NCI-H187 treated with DMSO at 0.1 percent for 48 hours (cell line): ENCODE measurements at regions not wholly inside any gene's neighbourhood (a gene's known extent, or its start where the extent isn't known, plus 50 kb on each side); places are given as distances from the start of the nearest gene placed in this dataset.
"Not testable (repeated sequence)": the region's sequence is repeated elsewhere in the genome, so short reads cannot be mapped to it uniquely, and the experiment has no call there.

Experiments used
- DNase-seq: peaks from one replicate; lab custom pipeline; 2025; lab: John Stamatoyannopoulos, UW

DNA sequence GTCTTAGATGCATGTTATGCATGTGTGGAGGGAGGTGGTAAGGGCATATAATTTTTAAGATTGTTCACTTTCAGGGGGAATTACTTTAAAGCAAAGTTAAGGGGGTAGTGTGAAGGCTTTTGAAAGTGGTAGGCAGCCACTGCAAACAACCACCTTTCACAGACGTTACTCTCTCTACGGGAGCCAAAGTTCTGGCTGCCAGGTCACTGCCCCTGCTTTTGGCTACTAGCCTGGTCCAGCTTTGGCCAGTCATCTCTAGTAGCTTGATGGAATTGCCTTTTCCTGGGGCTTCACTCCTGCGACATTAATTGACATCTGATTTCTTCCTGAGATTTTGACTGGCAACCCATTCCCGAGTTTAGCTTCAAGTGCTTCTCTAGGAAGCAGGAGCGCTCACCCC lies 397.5 kb downstream of the CDH11 start:
- no peak for DNase-seq

DNA sequence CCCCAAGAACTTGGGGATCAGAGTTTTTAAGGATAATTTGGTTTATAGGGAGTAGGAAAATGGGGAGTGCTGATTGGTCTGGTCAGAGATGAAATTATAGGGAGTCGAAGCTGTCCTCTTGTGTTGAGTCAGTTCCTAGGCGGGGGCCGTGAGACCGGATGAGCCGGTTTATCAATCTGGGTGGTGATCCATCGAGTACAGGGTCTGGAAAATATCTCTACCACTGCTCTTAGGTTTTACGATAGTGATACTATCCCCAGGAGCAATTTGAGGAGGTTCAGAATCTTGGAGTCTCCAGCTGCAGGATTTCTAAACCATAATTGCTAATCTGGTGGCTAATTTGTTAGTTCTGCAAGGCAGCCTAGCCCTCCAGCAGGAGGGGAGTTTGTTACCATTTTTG lies 403.4 kb downstream of the CDH11 start:
- no peak for DNase-seq

DNA sequence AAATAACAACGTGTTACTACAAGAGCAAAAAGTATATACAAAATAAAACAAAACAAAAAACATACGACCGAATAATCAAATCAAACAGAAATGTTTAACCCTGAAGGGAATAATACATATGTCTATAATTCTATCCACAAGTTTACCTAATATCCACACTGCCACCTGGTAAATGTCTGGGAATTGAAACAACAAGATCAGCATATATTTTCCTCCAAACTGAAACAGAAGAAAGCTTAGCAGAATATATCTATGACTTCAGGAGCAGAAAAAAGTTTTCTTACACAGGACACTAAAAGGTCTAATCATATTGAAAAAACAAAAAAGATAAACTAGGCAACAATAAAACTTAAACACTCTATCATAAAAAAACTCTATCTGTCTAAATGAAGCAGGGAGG lies 404.0 kb downstream of the CDH11 start:
- no peak for DNase-seq

DNA sequence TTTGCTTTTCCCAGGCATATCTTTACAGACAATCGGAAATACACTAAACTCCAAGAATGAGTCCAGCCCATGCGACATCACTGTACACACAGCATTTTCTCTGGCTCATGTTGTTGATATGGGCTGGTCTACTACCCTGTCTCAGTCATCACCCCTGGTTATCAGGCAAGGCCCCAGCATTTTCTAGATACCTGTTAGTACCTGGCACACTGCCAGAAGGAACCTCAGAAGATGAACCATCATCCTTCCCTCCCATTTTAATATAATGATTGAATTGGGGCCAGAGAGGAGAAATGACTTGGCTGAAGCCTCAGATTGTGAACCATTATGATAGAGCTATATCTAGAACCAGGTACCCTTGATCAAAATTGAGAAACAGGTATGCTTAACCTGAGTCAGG lies 406.2 kb downstream of the CDH11 start:
- no peak for DNase-seq

DNA sequence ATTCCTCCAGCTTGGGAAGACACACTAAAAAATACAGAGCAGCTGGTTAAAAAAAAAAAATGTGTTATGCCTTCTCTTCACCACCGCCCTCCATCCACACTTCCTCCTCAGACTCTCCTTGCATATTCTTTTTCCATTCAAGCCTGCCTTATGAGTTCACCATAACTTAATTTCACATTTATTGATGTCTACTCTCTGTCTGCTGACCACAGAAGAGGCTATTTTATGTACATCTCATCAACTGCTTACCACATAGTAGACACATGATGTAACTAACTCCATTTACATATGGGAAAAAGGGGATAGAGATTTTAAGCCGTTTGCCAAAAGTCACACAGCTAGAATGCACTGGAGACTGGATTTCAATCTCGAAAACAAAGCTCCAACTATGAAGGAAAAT lies 409.8 kb downstream of the CDH11 start:
- DNase-seq: no peak

DNA sequence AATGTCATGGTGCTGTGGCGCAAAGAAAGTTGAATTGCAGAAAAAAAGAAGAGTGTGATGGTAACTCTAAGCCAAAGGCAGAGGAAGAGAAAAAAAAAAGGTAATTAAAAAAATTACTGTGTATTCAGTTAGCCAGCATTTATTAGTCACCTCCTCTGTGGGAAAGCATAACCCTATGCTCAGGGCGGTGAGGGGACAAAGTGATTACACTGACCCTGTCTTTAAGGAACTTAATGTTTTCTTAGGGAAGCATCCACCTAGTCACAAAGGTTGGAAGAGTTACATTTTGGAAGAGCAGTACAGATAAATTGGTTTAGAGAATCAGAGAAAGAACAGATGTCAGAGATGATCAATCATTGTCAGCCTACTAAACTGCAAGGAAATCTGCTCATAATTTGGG lies 410.3 kb downstream of the CDH11 start:
- no peak for DNase-seq

DNA sequence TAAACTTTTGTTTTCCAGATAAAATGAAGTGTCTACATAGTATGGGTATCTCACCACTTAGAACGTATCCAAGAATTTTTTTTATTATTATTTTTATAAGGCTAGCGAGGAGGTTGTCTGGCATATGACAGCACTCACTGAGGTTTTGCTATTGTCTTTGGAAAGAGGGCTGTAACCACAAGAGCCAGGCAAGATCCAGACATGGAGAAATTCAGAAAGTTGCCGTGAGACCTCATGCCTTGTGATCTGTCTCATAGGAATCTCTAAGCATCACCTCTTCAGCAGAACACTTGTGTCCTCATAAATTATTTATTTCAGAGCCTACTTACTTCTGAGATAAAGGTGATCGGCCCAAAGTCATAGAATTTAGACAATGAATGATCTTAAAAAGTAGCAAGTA lies 410.8 kb downstream of the CDH11 start:
- DNase-seq: no peak

DNA sequence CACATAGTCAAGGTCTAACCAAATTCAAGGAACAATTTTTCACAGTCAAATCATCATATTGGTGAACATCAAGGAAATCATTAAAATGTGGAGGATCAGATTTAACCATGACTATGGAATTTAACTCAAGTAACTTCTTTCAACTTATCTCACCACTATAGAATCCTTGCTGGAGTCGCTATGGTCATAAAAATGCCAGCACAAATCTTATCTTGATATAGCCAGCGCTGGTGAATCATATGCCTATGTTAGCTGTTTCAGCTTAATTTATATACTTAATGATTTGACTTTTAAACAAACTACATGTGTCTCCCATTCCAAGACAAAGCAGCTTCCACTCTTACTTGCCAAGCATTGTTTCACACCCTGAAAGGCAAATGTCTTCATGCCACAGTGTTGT lies 416.4 kb downstream of the CDH11 start:
- DNase-seq: no peak

DNA sequence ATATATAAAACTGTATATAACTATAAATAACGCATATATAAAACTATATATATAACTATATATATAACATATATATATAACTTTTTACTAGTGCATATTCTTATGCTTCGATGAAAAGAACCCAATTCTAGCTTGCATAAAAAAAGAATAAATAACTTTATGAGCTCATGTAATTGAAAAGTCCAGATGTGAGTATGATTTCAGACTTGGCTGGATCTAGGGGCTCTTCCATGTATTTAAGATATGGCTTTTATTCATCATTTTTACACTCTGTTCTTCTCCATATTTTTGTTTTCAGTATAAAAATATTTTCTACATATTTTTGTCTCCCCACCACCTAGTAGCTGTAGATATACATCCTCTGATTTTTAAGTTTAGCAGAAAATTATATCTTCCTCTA lies 417.5 kb downstream of the CDH11 start:
- DNase-seq: no peak

DNA sequence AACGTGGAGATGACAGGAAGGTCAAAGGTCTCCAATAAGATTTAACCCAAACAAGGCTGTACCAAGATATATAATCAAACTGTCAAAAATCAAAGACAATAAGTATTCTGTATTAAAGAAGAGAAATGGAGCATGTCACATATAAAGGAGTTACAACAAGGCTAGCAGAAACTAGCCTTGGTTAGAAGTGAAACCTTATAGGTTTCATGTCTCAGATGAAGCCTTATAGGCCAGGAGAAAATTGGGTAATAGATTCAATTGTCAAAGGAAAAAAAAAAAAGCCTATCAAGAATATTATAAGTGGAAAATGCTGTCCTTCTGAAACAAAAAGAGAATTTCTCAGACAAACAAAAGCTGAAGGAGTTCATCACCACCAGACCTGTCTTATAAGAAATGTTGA lies 419.4 kb downstream of the CDH11 start:
- no peak for DNase-seq

DNA sequence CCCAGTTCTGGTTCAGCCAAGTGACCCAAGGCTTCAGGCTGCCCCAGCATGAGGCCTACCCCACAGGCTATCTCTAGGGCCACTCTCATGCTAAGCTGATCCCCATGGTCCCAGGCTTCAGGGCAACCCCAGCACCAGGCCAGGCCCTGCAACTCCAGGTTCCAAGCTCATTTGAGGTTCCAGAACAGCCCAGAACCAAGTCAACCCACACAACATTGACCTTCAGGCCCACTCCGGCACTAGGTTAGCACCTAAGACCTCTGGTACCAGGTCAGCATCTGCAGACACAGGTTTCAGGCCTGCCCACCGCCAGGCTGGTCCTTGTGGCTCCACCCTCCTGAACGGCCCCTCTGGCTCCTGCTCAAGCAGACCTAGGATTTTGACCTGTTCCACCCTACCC lies 421.2 kb downstream of the CDH11 start:
- DNase-seq: no peak

DNA sequence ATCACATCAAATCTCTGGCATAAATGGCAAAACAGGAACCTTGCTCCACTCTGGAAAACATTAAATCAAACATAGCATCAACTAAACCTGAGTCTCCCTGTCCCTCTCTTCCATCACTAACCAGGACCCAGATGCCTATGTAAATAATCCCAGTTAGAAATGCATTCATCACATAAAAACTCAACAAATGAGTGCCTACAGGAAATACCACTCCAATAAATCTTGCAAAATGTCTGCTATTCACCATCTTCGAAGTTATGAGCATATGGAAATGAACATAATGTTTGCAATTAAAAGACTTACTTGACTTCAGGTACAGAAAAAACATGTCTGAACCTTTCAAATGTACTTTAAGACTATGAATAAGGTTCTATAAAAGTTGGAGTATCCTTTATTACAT lies 425.0 kb downstream of the CDH11 start:
- no peak for DNase-seq

DNA sequence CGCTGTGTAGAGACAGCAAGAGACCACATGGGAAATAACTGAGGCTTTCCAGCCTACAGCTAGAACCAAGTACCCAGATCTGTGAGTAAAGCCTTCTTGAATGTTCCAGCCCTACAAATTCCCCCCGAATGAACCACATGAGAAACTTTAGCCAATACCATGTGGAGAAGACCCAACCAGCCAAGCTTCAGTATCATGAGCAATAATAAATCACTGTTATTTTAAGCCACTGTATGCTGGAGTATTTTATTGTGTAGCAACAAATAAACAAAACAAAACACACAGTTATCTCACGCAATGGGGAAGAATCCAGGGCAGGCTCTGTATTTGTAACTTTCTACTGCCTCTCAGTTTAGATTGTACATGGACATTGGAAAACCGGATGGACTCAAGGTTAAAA lies 426.2 kb downstream of the CDH11 start:
- DNase-seq: no peak

DNA sequence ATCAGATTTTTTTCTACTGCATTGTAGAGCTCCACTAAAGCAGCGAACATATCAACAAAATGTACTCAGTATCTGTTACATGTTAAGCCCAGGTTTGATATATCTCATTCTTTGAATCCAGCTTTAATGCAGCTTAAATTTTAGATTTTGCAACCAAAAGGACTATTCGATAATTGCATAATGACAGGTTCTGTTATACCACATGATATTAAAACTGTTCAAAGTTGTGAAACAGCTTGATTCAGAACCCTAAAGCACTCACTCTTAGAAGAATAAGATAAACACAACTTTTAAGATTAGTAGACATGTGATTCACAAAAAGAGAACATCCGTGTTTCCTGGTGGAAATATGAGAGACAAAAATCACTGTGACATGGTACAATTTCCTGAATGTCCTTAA lies 427.9 kb downstream of the CDH11 start:
- DNase-seq: no peak

DNA sequence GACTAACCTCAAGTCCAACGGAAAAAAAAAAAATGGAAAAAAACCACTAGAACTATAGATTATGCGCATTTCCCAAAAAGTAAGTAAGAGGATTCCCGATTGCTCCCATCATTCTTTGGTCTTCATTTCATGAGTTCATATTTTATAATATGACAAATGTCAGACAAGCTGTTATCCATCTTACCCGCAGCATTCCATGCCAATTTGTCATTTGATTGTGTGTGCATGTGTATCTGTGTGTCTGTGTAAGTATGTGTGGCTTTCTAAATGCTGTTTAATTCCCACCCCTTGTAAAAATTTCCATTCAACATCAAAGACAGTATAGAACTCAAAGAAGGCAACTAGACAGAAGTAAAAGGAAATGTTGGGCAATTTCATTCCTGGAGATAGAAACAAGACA lies 434.1 kb downstream of the CDH11 start:
- DNase-seq: no peak

DNA sequence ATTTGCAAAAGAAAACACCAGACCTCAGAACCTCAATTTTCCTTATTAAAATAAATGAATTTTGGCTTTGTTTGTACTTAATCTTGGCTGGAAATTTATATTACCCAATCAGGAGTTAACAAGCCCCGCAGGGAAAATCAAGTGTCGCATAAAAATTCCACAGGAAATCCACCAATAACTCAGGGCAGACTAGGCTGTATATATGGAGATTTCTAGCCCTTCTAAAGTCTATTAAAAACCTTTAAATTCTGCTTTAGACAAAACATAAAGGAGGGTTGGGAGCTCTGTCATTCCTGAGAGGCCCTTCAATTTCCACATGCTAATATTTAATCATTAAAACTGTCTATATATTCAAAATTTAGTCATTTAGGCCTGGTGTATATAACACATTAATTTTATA lies 434.7 kb downstream of the CDH11 start:
- DNase-seq: no peak

DNA sequence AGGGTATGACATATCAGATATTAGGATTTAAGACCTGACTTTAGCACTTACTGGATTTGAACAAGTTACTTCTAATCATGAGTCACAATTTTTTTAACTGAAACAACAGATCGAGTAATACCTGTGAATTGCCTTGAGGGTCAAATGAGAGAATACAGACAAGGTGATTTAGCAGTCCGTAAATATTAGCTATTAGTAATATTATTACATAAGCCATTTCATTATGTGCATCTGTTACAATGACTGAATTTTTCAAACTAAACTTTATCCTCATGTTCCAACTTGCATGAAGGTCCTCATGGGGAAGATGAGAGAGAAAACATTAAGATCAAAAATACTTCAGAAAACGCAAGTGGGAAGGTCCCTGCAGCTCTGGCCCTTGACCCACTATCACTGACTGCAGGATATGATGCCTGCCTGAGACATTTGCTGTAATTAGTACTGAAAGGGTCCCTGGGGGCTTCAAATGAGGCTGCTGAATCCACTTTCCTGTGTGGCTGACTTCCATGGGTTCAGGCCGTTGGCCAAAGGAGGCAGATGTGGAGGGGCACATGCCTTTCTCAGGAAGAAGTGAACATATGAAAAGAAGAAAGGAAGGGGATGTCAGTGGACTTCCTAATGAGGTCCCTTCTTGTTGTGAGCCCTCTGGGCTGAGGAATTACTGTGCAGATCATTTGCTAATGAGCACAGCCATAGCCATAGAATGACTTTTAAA lies 441.7 kb downstream of the CDH11 start:
- no peak for DNase-seq

DNA sequence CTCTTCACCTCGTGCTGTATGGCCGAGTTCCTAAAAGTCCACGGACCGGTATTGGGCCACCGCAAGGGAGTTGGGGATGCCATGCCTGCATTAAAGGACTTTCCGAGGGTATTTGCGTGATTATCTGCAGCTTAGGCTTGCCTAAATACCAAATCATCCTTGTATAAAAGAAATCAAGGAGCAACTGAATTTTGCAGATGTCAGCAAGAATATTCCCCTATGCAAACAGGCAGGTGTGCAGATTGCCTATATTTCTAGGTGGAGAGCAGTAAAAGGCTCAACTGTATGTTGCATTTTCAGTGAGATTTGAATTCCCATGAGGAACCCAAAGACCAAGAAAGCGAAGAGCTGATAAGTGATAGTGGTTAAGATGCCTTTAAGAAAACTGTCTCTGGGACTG lies 452.3 kb downstream of the CDH11 start:
- DNase-seq: no peak

DNA sequence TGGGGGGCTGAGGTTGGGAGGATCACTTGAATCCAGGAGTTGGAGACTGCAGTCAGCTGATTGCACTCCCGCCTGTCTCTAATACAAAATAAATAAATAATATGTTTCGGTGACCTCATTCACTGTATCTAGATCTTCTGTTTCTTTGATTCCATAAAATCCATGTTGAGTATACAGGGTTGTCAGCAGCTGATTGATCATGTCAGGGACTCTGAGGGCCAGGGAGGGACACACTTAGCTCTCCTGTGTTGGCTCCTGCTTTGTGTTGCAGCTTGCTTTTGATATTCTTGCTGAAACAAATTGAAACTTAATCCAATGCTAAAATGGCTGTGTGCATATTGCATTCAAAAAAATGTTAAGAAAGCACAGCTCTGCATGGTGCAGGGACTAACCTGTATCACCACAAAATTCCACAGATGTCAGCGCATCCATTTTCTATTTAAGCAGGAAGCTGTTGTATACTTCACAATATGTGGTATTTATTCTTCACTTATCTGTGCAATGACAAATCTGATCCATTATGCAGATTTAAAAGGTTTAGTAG lies 454.5 kb downstream of the CDH11 start:
- no peak for DNase-seq

DNA sequence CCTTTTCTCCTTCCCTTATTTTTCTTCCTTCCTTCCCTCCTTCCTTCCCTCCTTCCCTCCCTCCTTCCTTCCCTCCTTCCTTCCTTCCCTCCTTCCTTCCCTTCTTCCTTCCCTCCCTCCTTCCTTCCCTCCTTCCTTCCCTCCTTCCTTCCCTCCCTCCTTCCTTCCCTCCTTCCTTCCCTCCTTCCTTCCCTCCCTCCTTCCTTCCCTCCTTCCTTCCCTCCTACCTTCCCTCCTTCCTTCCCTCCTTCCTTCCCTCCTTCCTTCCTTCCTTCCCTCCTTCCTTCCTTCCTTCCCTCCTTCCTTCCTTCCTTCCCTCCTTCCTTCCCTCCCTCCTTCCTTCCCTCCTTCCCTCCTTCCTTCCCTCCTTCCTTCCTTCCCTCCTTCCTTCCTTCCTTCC lies 459.6 kb downstream of the CDH11 start:
- not testable (repeated sequence) for DNase-seq

DNA sequence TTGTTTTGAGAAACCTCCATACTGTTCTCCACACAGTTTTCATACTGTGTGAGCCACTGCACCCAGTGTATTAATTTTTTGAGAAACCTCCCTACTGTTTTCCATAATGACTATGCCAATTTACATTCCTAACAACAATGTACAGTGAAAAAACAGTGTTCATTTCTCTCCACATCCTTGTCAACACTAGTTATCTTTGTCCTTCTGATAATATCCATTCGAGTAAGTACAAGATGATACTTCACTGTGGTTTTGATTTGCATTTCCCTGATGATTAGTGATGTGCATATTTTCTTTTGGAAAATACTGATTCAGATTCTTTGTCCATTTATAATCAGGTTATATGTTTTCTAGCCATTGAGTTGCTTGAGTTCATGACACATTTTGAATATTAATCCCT lies 462.0 kb downstream of the CDH11 start:
- DNase-seq: no peak

DNA sequence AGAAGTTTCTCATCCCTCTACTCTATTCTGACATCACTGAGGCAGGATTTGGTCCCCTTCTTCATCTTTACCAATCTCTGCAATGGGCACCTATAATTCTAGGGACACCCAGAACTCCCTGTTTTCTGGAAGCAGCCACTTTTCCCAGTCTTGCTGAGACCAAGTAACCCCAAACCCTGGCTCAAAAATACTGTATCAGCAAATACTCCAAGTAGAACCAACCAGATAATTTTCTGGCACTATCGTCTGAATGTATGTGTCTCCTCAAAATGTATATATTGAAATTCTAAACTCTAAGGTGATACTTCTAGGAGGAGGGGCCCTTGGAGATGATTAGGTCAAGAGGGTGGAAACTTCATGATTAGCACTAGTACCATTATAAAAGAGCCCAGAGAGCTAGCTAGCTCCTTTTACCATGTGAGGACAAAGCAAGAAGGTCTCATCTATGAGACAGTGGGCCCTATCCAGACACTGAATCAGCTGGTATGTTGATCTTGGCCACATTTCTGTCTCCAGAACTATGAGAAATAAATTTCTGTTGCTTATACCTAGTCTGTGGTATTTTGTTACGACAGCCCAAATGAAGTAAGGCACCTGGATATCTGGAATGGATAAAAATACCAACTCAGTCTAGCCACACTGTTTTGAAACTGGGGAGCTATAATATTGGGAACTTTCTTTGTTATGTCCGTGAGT lies 464.4 kb downstream of the CDH11 start:
- DNase-seq: no peak

DNA sequence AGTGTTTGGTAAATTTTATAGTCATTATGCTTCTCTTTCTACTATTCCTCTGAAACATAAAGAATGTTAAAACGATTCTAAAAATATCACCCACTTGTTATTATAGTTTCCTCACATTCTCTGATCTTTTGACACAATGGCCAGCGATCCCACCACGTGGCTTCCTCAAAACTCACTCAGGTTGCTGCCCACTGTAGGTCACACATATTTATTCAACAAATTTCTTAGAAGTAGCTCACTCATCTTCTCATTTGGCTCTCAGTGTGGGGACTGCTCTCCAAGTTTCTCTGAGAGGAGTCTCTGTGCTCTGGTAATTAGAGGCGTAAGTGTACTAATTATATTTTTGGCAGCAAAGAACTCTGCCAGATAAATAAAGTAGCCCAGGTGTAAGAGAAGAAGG lies 465.4 kb downstream of the CDH11 start:
- no peak for DNase-seq

DNA sequence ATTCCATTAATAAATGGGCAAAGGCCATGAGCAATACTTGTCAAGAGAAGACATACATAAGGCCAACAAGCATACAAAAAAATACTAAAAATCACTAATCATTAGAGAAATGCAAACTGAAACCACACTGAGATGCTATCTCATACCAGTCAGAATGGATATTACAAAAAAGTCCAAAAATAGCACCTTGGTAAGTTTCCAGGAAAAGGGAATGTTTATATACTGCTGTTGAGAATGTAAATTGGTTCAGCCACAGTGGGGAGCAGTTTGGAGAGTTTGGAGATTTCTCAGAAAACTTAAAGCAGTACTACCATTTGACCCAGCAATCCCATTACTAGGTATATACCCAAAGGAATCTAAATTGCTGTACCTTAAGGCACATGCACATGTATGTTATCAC lies 467.7 kb downstream of the CDH11 start:
- DNase-seq: no peak
